ENCODE measurements at regions not wholly inside any gene's neighbourhood (a gene's known extent, or its start where the extent isn't known, plus 50 kb on each side); places are given as distances from the start of the nearest gene placed in this dataset.

DNA sequence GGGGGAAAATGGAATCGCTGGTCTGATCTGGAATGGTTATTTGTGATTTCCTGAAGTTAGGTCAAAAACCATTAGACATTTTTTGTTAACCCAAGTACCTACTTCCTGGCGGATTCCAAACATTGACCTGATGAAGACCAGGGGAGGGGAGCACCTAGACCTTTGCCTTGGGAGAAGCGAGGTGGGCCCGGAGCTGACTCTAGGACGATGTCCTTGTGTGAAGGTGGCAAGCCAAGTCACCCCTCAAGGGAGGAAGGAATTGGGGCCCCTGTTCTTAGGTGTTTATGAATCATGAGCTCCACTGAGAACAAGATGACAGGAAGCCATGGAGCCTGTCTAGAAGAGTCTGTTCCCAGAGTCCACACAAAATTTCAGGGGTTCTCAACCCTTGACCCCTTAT, 204.9 kb upstream of the FOXF1 start:
- Mint-ChIP-seq H3K27me3 (ENCODE audit: low read depth, poor library complexity) (peaks cover 65% of the 10 kb centered on the region), H3K4me1 (peaks cover 47% of the 10 kb centered on the region), H3K4me3 (no peak overlapping the region), H3K9me3 (no peaks in the 10 kb centered on the region), H3K36me3 (ENCODE audit: low read depth) (no peaks in the 10 kb centered on the region), H3K27ac (no peak overlapping the region)
- DNase-seq: no peak
- TF ChIP-seq, protein P1, sequence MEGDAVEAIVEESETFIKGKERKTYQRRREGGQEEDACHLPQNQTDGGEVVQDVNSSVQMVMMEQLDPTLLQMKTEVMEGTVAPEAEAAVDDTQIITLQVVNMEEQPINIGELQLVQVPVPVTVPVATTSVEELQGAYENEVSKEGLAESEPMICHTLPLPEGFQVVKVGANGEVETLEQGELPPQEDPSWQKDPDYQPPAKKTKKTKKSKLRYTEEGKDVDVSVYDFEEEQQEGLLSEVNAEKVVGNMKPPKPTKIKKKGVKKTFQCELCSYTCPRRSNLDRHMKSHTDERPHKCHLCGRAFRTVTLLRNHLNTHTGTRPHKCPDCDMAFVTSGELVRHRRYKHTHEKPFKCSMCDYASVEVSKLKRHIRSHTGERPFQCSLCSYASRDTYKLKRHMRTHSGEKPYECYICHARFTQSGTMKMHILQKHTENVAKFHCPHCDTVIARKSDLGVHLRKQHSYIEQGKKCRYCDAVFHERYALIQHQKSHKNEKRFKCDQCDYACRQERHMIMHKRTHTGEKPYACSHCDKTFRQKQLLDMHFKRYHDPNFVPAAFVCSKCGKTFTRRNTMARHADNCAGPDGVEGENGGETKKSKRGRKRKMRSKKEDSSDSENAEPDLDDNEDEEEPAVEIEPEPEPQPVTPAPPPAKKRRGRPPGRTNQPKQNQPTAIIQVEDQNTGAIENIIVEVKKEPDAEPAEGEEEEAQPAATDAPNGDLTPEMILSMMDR (IDR thresholded peaks at IDR 0.05): no peak

DNA sequence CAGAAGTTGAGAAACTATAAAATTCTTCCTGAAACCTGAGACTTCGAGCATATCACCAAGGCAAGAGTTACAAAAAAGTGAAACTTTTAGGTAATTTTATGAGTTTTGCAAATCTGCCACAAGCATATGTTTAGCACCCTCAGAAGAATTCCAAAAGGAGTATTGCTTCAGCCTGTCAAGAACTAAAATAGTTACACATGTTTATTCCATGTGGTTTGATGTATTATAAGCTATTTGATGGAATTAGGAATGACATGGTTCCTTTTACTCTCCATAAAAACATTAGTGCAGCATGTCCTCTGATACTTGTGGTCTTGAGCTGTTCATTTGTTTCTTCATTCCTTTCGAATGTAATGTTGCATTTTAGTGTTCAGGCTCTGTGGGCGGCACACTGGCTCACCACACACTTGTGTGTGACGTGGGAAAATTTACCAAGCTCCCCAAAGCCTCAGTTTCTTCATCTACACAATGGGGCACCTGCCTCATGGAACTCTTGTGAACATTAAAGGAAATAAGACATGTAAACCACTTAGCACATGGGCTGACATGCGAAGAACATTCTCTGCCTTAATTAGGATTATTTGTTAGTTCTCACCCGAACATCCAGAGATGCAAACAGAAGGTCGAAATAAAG, 204.2 kb upstream of the FOXF1 start:
- Mint-ChIP-seq H3K27me3 (ENCODE audit: low read depth, poor library complexity) (peaks cover 70% of the 10 kb centered on the region), H3K36me3 (ENCODE audit: low read depth) (no peaks in the 10 kb centered on the region), H3K27ac (no peak overlapping the region), H3K4me3 (no peak overlapping the region), H3K9me3 (no peaks in the 10 kb centered on the region), H3K4me1 (peaks cover 41% of the 10 kb centered on the region)
- DNase-seq: no peak
- TF ChIP-seq, protein P1 (IDR thresholded peaks at IDR 0.05): no peak

DNA sequence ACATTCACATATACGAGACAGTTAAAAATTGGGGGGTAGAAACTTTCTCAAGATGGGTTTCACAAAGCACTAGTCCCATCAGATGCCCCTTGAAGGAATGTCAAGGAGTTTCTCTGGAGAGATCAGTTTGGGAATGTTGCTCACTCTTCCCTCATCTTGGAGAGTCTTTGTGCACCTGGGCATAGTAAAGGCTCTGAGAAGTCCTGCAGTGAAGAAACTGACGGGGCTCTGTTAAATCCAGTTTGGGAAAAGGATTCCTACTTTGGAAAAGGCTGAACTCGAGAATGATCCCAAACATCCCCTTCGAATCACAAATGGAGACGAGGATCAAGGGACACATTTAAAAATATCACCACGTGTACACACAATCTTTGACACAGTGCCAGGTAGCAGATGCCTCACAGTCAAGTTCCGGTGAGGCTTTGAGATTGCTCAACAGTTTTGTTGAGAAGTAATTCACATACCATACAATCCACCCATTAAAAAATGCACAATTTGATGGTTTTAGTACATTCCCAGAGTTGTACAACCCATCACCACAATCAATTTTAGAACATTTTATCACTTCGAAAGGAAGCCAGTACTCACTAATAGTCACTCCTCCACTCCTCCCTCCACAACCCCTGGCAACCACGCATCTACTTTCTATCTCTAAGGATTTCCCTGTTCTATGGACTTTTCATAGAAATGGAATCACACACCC, 203.4 kb upstream of the FOXF1 start:
- Mint-ChIP-seq H3K9me3 (no peaks in the 10 kb centered on the region), H3K36me3 (ENCODE audit: low read depth) (no peaks in the 10 kb centered on the region), H3K4me1 (peaks cover 33% of the 10 kb centered on the region), H3K27me3 (ENCODE audit: low read depth, poor library complexity) (peaks cover 73% of the 10 kb centered on the region), H3K27ac (no peak overlapping the region), H3K4me3 (no peak overlapping the region)
- TF ChIP-seq, protein P1 (IDR thresholded peaks at IDR 0.05): no peak
- DNase-seq: no peak

DNA sequence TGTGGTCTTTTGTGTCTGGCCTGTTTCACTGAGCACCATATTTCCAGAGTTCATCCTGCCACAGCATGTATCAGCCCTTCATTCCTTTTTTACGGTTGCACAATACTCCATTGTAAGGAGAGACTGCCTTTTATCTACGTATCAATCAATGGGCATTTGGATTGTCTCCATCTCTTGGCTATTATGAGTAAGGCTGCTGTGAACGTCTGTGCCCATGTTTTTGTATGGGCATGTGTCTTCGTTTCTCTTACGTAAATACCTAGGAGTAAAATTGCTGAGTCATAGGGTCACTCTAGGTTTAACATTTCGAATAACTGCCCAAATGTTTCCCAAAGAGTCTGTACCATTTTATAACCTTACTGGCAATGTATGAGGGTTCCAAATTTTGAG, 202.8 kb upstream of the FOXF1 start:
- no peak for DNase-seq
- no peaks in the 10 kb centered on the region for H3K9me3 Mint-ChIP-seq
- no peak overlapping the region for H3K27ac Mint-ChIP-seq
- peaks cover 27% of the 10 kb centered on the region for H3K4me1 Mint-ChIP-seq
- no peak overlapping the region for H3K4me3 Mint-ChIP-seq
- TF ChIP-seq, protein P1 (IDR thresholded peaks at IDR 0.05): no peak
- no peaks in the 10 kb centered on the region for H3K36me3 Mint-ChIP-seq (ENCODE audit: low read depth)
- peaks cover 74% of the 10 kb centered on the region for H3K27me3 Mint-ChIP-seq (ENCODE audit: low read depth, poor library complexity)

DNA sequence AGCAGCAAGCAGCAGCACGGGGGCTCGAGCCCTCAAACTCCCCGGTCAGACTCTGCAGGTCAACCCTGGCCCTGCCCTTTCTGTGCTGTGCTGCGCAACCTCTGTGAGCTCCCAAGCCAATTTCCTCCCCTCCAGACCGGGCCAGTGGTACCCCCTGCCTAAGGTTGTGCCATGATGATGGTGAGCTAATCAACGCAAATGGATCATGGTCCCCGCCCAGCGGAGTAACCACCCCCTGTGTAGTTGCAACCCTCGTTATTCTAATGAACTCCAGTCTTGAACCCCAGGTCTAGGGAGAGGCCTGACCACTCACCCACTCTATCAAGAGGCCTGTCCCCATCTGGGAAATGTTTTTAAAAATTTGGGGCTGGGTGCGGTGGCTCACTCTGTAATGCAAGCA, 201.8 kb upstream of the FOXF1 start:
- no peak overlapping the region for H3K27ac Mint-ChIP-seq
- TF ChIP-seq, protein P1 (IDR thresholded peaks at IDR 0.05): no peak
- peaks cover 28% of the 10 kb centered on the region for H3K4me1 Mint-ChIP-seq
- H3K36me3 Mint-ChIP-seq (ENCODE audit: low read depth): no peaks in the 10 kb centered on the region
- no peak for DNase-seq
- H3K27me3 Mint-ChIP-seq (ENCODE audit: low read depth, poor library complexity): peaks cover 83% of the 10 kb centered on the region
- no peaks in the 10 kb centered on the region for H3K9me3 Mint-ChIP-seq
- H3K4me3 Mint-ChIP-seq: no peak overlapping the region

DNA sequence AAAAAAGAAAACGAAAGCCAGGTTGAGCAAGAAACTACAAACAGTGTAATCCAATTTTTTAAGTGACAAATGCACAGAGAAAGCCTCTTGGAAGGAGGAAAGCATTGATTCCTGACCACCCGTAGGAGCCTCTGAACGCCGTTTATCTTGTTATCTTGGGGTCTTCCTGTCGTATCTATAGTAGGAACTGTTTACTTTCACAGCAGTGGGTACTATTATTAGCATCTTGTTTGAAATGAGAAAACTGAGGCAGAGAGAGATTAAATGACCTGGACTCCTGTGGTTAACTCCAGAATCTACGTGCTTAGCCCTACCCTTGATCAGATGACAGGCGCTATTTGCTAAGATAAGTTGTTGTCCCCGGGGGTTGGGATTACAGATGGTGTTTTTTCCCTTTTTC, 196.7 kb upstream of the FOXF1 start:
- Mint-ChIP-seq H3K27me3 (ENCODE audit: low read depth, poor library complexity) (peaks cover 88% of the 10 kb centered on the region), H3K9me3 (no peaks in the 10 kb centered on the region), H3K27ac (no peak overlapping the region), H3K36me3 (ENCODE audit: low read depth) (no peaks in the 10 kb centered on the region), H3K4me1 (peaks cover 31% of the 10 kb centered on the region), H3K4me3 (no peak overlapping the region)
- no peak for DNase-seq
- TF ChIP-seq, protein P1 (IDR thresholded peaks at IDR 0.05): no peak

Measured in nephron progenitor cell (in vitro differentiated cells).